Transverse colon (tissue), 4 donors: ENCODE measurements at regions not wholly inside any gene's neighbourhood (a gene's known extent, or its start where the extent isn't known, plus 50 kb on each side); places are given as distances from the start of the nearest gene placed in this dataset.

Experiments
- DNase-seq: peaks from one replicate; pipeline ENCODE4 v3.0.0-alpha.2; 2019
- H3K27ac ChIP-seq, 4 donors: fragments of 200-600 bp; sonication (generic); 2 replicates each; pipeline ENCODE4 v1.5.1; 2016 to 2018; ENCODE audit warnings: inconsistent platforms in 4 of 4
- H3K27me3 ChIP-seq: fragments of 200-600 bp; sonication (generic); 2 replicates; pipeline ENCODE4 v1.5.1; 2017; ENCODE audit warnings: inconsistent platforms
- H3K36me3 ChIP-seq, 4 donors: fragments of 200-600 bp; sonication (generic); 2 replicates each; pipeline ENCODE4 v1.5.1; 2017 to 2019; ENCODE audit warnings: inconsistent platforms in 4 of 4
- H3K4me1 ChIP-seq, 4 donors: fragments of 200-600 bp; sonication (generic); 2 replicates each; pipeline ENCODE4 v1.5.1; 2017 to 2020; ENCODE audit warnings: inconsistent platforms in 4 of 4
- H3K4me3 ChIP-seq, 4 donors: fragments of 200-600 bp; sonication (generic); 1 replicate in 1 of 4; 2 replicates in 3 of 4; pipeline versions ENCODE4 v1.5.1 to v1.6.1; 2017 to 2019; ENCODE audit warnings: inconsistent platforms in 4 of 4
- H3K9me3 ChIP-seq, 2 donors: fragments of 200-600 bp; sonication (generic); 2 replicates each; pipeline ENCODE4 v1.5.1; 2017 to 2019; ENCODE audit warnings: inconsistent platforms in 2 of 2
- EP300 ChIP-seq: sonication (generic); formaldehyde crosslinking; IDR thresholded peaks from one replicate; pipeline ENCODE4 v1.6.1; 2017; ENCODE audit warnings: antibody characterized with exemption, low read depth
- POLR2A ChIP-seq: fragments of 450-650 bp; IDR thresholded peaks from one replicate; pipeline ENCODE4 v1.6.1; 2016; ENCODE audit warnings: antibody characterized with exemption, mild to moderate bottlenecking, moderate library complexity
- POLR2AphosphoS5 ChIP-seq, 3 donors: sonication (generic); formaldehyde crosslinking; IDR thresholded peaks; one replicate each; pipeline ENCODE4 v1.6.1; 2016; ENCODE audit warnings: antibody characterized with exemption in 3 of 3
- WGBS, 2 donors: methylation state at CpG; one replicate each; pipeline ENCODE4 v1.1.5; 2018; ENCODE audit warnings: low coverage in 1 of 2; 5-methylcytosine and 5-hydroxymethylcytosine counted together
- in situ Hi-C, 4 donors: fragments of 200-750 bp; cut with MboI; loops; one replicate each; pipeline versions ENCODE4 v1.15.0 to v1.15.1; 2017; ENCODE audit warnings: low sequenced_read_pairs in 3 of 4, low pct_ligation_motif_present in 1 of 4, low pct_unique_long_range_greater_than_20kb in 1 of 4
- intact Hi-C: fragments of 100-400 bp; cut with DNase I; formaldehyde crosslinking; loops from one replicate; pipeline ENCODE4 v1.15.1; 2023; ENCODE audit warnings: low total_unique reads
- small RNA-seq, 4 donors: library from RNA; depleted of rRNA; stranded (forward); fragments of <200 nt; gene quantifications; one replicate each; pipeline ENCODE3, GENCODE V24; 2016
- TF ChIP-seq, protein P1 (sequence below), 5 experiments: fragments of 200-600 bp in 3 of 5; fragments of 450-650 bp in 2 of 5; sonication (generic) in 3 of 5; IDR thresholded peaks; 1 replicate in 2 of 5; 2 replicates in 3 of 5; pipeline ENCODE4 v1.5.1; 2016 to 2017; ENCODE audit warnings: antibody characterized with exemption in 5 of 5, inconsistent platforms in 3 of 5, mild to moderate bottlenecking in 2 of 5, moderate library complexity in 1 of 5

DNA sequence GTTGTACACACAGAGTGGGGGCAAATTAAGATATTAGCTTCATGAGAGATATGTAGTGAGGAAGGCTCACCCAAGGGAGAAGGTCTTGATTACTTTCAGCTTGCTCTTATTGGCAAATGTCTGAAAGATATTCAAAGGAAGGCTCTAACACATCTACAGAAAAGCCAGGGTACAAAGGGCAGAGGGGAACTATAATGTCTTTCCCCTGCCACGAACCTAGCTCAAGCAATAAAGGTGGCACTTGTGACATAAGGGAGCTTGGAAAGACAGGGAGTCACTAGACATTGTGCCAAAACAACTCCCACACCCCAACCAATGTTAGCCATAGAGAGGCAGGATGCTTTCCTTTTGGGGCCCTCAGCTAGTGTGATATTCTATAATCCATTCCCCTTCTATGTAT, 52.2 kb upstream of the SOX9 start:
- no peak for DNase-seq
- intact Hi-C loops (no loop called here), in situ Hi-C loops (no loop called here)
- TF ChIP-seq EP300 (no peak), POLR2AphosphoS5 (IDR thresholded peaks at IDR 0.05) (no peak), POLR2A (no peak)
- TF ChIP-seq, protein P1, sequence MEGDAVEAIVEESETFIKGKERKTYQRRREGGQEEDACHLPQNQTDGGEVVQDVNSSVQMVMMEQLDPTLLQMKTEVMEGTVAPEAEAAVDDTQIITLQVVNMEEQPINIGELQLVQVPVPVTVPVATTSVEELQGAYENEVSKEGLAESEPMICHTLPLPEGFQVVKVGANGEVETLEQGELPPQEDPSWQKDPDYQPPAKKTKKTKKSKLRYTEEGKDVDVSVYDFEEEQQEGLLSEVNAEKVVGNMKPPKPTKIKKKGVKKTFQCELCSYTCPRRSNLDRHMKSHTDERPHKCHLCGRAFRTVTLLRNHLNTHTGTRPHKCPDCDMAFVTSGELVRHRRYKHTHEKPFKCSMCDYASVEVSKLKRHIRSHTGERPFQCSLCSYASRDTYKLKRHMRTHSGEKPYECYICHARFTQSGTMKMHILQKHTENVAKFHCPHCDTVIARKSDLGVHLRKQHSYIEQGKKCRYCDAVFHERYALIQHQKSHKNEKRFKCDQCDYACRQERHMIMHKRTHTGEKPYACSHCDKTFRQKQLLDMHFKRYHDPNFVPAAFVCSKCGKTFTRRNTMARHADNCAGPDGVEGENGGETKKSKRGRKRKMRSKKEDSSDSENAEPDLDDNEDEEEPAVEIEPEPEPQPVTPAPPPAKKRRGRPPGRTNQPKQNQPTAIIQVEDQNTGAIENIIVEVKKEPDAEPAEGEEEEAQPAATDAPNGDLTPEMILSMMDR (IDR thresholded peaks at IDR 0.05) = no peak
- Histone ChIP-seq H3K27me3 (no peaks in the 10 kb centered on the region), H3K4me1 (no peaks in the 10 kb centered on the region), H3K27ac (no peak overlapping the region), H3K4me3 (no peak overlapping the region), H3K9me3 (no peaks in the 10 kb centered on the region), H3K36me3 (no peaks in the 10 kb centered on the region)
- 27 to 83% methylated on average over 1 of the region's 1 CpG for WGBS, 2 donors

GRCh38 chr17:72069586-72070202, 51.1 kb upstream of the SOX9 start:
- Histone ChIP-seq H3K4me1 (no peaks in the 10 kb centered on the region), H3K36me3 (no peaks in the 10 kb centered on the region), H3K27ac (no peak overlapping the region), H3K4me3 (no peak overlapping the region), H3K27me3 (no peaks in the 10 kb centered on the region), H3K9me3 (no peaks in the 10 kb centered on the region)
- no peak for DNase-seq
- 72% methylated on average over 2 of the region's 2 CpGs; no CpG with 5 or more reads in 1 of the 2 donors for WGBS, 2 donors
- TF ChIP-seq POLR2AphosphoS5 (IDR thresholded peaks at IDR 0.05) = no peak
- TF ChIP-seq, protein P1 (IDR thresholded peaks at IDR 0.05) = no peak
- no peak for TF ChIP-seq POLR2A
- no peak for TF ChIP-seq EP300
- intact Hi-C loops (no loop called here), in situ Hi-C loops (no loop called here)

Small RNA genes in the stretch of these regions (small RNA-seq; reads per million reads assigned to genes)
- 0 reads per million in 4 donors for gene RNU7-155P
